DND-41 (cell line): ENCODE measurements at regions not wholly inside any gene's neighbourhood (a gene's known extent, or its start where the extent isn't known, plus 50 kb on each side); places are given as distances from the start of the nearest gene placed in this dataset.

ENCODE experiments used
- ATAC-seq: fragments of 200-7000 bp; cut with Tn5 transposase; 3 replicates; pipeline ENCODE4 v1.9.1; 2021; ENCODE audit warnings: low read depth; ENCODE audit not compliant: insufficient read depth
- DNase-seq: peaks from one replicate; pipeline ENCODE4 v3.0.0-alpha.2; 2020
- H2AFZ ChIP-seq: 2 replicates; pipeline ENCODE4 v1.6.0; 2012; ENCODE audit warnings: low read depth, low read length
- H3K27ac ChIP-seq: 2 replicates; pipeline ENCODE4 v1.5.1; 2012; ENCODE audit warnings: low read length, inconsistent platforms
- H3K27me3 ChIP-seq: fragments of 200-600 bp; sonication (generic); 2 replicates; pipeline ENCODE4 v1.6.0; 2012; ENCODE audit warnings: low read length, mild to moderate bottlenecking, inconsistent platforms; ENCODE audit not compliant: insufficient read depth, poor library complexity
- H3K36me3 ChIP-seq: 2 replicates; pipeline ENCODE4 v1.5.1; 2012; ENCODE audit warnings: low read length, inconsistent platforms; ENCODE audit not compliant: insufficient read depth
- H3K4me1 ChIP-seq: 2 replicates; pipeline ENCODE4 v1.5.1; 2012; ENCODE audit warnings: mild to moderate bottlenecking, low read length; ENCODE audit not compliant: insufficient read depth
- H3K4me2 ChIP-seq: 2 replicates; pipeline ENCODE4 v1.6.0; 2012; ENCODE audit warnings: mild to moderate bottlenecking, moderate library complexity, low read length, inconsistent platforms; ENCODE audit not compliant: insufficient read depth
- H3K4me3 ChIP-seq, 2 experiments: fragments of 200-600 bp in 1 of 2; shearing (Covaris generic) in 1 of 2; 2 replicates each; pipeline ENCODE4 v1.5.1; 2012 to 2016; ENCODE audit warnings: inconsistent platforms in 2 of 2, low read length in 2 of 2, mild to moderate bottlenecking in 2 of 2, low read depth in 1 of 2, moderate library complexity in 1 of 2
- H3K79me2 ChIP-seq: 2 replicates; pipeline ENCODE4 v1.6.0; 2012; ENCODE audit warnings: low read length, inconsistent platforms; ENCODE audit not compliant: insufficient read depth
- H3K9ac ChIP-seq: 2 replicates; pipeline ENCODE4 v1.6.0; 2012; ENCODE audit warnings: low read depth, mild to moderate bottlenecking, inconsistent platforms, low read length, moderate library complexity
- H3K9me3 ChIP-seq: 2 replicates; pipeline ENCODE4 v1.5.1; 2012; ENCODE audit warnings: low read length, moderate library complexity, mild to moderate bottlenecking, inconsistent platforms; ENCODE audit not compliant: insufficient read depth, severe bottlenecking
- H4K20me1 ChIP-seq: 2 replicates; pipeline ENCODE4 v1.6.0; 2012; ENCODE audit warnings: low read length; ENCODE audit not compliant: insufficient read depth
- EZH2 ChIP-seq: IDR thresholded peaks from 3 replicates; pipeline ENCODE4 v1.6.1; 2012; ENCODE audit warnings: borderline replicate concordance, low read depth, mild to moderate bottlenecking, moderate library complexity, low read length, inconsistent platforms; ENCODE audit not compliant: severe bottlenecking
- TF ChIP-seq, protein P1 (sequence below): IDR thresholded peaks from 2 replicates; pipeline ENCODE4 v1.5.1; 2012; ENCODE audit warnings: borderline replicate concordance, low read length, moderate library complexity, mild to moderate bottlenecking; ENCODE audit not compliant: poor library complexity, severe bottlenecking; ENCODE audit errors: extremely low read depth

DNA sequence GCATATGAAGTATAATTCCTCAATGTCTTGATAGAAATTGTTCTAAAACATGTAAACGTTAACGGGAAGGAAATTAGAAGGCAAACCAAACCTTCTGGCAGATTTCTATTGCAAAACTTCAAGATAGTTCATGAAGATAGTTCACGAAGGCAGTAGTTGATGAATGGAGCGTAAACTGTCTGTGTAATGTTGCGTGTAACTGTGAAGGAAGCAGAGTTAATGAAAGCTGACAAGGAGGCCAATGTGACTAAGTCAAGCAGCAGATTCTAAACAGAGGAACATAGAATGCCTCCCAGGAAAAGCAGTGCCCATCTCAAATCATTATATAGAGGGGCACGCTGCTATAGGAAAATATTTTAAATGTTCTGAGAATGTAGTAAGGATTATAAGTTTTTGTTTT, 659.7 kb upstream of the IGFBP3 start:
- Histone ChIP-seq H3K4me1 (no peaks in the 10 kb centered on the region), H3K27ac (no peak overlapping the region), H3K9me3 (no peaks in the 10 kb centered on the region), H4K20me1 (no peaks in the 10 kb centered on the region), H2AFZ (no peak overlapping the region), H3K4me2 (no peak overlapping the region), H3K4me3 (no peak overlapping the region), H3K27me3 (no peaks in the 10 kb centered on the region), H3K9ac (no peak overlapping the region), H3K36me3 (no peaks in the 10 kb centered on the region), H3K79me2 (no peaks in the 10 kb centered on the region)
- no peak for TF ChIP-seq EZH2
- TF ChIP-seq, protein P1, sequence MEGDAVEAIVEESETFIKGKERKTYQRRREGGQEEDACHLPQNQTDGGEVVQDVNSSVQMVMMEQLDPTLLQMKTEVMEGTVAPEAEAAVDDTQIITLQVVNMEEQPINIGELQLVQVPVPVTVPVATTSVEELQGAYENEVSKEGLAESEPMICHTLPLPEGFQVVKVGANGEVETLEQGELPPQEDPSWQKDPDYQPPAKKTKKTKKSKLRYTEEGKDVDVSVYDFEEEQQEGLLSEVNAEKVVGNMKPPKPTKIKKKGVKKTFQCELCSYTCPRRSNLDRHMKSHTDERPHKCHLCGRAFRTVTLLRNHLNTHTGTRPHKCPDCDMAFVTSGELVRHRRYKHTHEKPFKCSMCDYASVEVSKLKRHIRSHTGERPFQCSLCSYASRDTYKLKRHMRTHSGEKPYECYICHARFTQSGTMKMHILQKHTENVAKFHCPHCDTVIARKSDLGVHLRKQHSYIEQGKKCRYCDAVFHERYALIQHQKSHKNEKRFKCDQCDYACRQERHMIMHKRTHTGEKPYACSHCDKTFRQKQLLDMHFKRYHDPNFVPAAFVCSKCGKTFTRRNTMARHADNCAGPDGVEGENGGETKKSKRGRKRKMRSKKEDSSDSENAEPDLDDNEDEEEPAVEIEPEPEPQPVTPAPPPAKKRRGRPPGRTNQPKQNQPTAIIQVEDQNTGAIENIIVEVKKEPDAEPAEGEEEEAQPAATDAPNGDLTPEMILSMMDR, result no peak
- ATAC-seq, result no peak
- DNase-seq, result no peak

DNA sequence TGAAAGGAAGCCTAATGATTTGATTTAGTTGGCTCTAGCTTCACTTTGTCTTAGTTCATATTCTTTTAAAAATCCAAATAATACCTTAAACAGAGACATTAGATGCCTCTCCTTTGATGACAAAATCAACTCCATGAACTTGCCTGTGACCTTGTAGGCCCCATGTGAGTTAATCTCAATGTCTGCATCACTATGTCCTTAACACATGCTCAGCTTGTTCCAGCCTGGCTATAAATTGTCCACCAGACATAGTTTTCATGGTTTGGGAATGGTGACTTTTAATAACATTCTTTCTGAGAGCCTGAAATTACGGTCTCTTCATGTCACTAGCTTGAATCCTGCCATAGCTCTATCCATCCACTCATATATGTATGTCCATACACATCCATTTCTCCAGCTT, 656.3 kb upstream of the IGFBP3 start:
- no peak overlapping the region for H3K4me2 ChIP-seq
- TF ChIP-seq, protein P1, result no peak
- no peak for TF ChIP-seq EZH2
- H3K9me3 ChIP-seq, result no peaks in the 10 kb centered on the region
- H3K36me3 ChIP-seq, result no peaks in the 10 kb centered on the region
- no peaks in the 10 kb centered on the region for H3K4me1 ChIP-seq
- H4K20me1 ChIP-seq, result no peaks in the 10 kb centered on the region
- no peak overlapping the region for H3K27ac ChIP-seq
- H3K9ac ChIP-seq, result no peak overlapping the region
- H3K4me3 ChIP-seq, result no peak overlapping the region
- H3K79me2 ChIP-seq, result no peaks in the 10 kb centered on the region
- H3K27me3 ChIP-seq, result no peaks in the 10 kb centered on the region
- H2AFZ ChIP-seq, result no peak overlapping the region
- no peak for ATAC-seq
- no peak for DNase-seq

DNA sequence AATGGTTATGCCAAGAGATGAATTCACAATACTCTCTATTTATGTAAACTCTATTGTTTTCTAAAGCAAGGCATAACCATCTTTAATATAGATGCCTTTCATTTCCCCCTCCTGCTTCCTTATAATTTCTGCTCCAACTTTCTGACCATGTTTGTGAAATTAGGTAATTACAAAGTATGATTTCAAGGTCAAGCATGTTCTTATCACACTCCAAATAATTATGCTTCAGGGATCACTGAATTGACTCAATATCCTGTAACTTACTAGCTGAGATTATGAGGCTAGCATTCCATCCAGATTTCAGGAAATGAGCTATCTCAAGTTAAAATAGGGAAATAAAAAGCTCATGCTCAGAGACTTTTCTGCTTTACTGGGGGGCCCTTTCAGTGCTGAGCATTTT, 655.9 kb upstream of the IGFBP3 start:
- DNase-seq, result no peak
- Histone ChIP-seq H3K9ac (no peak overlapping the region), H3K27me3 (no peaks in the 10 kb centered on the region), H3K79me2 (no peaks in the 10 kb centered on the region), H4K20me1 (no peaks in the 10 kb centered on the region), H3K4me1 (no peaks in the 10 kb centered on the region), H3K4me3 (no peak overlapping the region), H3K27ac (no peak overlapping the region), H2AFZ (no peak overlapping the region), H3K9me3 (no peaks in the 10 kb centered on the region), H3K4me2 (no peak overlapping the region), H3K36me3 (no peaks in the 10 kb centered on the region)
- no peak for ATAC-seq
- TF ChIP-seq, protein P1, result no peak
- no peak for TF ChIP-seq EZH2

DNA sequence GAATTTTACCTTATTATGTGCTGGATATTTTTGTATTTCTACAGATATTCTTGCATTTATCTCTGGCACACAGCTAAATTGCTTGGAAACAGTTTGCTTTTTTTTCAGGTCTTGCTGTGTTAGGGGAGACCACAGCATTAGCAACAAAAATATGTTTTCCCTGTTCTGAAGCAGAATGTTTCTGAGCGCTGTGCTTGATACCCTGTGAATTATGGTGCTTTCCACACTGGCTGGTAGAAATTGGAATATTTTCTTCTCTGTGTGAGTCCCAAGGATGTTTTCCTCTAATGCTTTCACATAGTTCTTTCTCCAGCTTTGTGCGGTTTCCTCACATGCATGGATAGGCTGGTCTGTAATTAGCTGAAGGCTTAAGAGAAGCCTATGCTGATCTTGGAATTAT, 651.6 kb upstream of the IGFBP3 start:
- Histone ChIP-seq H3K4me3 (no peak overlapping the region), H3K4me2 (no peak overlapping the region), H3K36me3 (no peaks in the 10 kb centered on the region), H3K27me3 (no peaks in the 10 kb centered on the region), H3K9ac (no peak overlapping the region), H2AFZ (no peak overlapping the region), H3K9me3 (no peaks in the 10 kb centered on the region), H3K4me1 (no peaks in the 10 kb centered on the region), H3K79me2 (no peaks in the 10 kb centered on the region), H3K27ac (no peak overlapping the region), H4K20me1 (no peaks in the 10 kb centered on the region)
- ATAC-seq (no peak), DNase-seq (no peak)
- TF ChIP-seq, protein P1, result no peak
- no peak for TF ChIP-seq EZH2
